ENCODE measurements at regions not wholly inside any gene's neighbourhood (a gene's known extent, or its start where the extent isn't known, plus 50 kb on each side); places are given as distances from the start of the nearest gene placed in this dataset.
A peak's percentile ranks its signal among the peaks of the same experiment; 100 is the strongest.

DNA sequence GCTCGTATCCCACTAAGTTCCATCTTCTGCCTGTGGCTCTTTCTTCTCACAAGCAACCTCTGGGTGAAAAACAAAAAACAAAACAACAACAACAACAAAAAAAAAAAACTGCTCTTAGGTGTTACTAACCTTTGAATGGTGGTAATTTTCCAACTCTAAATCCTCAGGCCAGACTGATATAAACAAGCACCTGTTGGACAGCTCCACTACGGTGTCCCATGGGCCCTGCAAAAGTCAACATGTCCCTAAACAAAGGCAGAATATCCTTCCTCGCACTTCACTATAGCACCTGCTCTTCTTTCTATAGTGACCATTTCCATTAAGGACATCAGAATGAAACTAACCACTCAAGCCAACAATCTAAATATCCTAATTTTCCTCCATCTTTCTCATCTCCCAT lies 54.6 kb upstream of the PARM1 start:
- no peak for DNase-seq (ENCODE audit: low spot score)

GRCh38 chr4:74875451-74875850 lies 57.5 kb upstream of the PARM1 start:
- no peak for DNase-seq (ENCODE audit: low spot score)

DNA sequence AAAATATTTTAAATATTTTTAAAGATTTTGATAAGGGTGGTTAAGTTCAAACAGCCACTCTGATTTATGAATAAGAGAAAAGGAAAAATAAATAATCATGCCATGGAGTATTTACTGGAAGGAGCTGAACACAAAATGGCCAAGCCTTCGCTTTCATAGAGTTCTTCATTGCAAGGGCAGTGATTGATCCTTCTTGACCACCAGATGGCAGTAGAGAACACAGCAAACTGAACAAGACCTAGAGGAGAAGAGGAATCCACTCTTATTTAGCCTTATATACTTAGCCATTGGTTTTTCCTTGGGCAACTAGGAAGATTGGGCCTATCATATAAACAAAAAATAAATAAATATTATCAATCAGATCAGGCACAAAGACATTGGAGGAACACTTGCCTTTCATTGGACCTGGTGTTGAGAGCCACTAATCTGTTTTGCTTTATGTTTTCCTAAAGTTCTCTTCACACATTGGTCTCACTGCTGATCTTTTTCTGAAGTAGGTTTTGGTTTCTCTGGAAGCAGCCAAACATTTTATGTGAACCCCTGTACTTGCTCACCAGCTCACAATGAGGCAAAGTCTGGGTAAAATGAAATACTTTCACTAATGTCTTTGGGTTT lies 58.1 kb upstream of the PARM1 start:
- peak; percentile 64 for DNase-seq (ENCODE audit: low spot score)

DNA sequence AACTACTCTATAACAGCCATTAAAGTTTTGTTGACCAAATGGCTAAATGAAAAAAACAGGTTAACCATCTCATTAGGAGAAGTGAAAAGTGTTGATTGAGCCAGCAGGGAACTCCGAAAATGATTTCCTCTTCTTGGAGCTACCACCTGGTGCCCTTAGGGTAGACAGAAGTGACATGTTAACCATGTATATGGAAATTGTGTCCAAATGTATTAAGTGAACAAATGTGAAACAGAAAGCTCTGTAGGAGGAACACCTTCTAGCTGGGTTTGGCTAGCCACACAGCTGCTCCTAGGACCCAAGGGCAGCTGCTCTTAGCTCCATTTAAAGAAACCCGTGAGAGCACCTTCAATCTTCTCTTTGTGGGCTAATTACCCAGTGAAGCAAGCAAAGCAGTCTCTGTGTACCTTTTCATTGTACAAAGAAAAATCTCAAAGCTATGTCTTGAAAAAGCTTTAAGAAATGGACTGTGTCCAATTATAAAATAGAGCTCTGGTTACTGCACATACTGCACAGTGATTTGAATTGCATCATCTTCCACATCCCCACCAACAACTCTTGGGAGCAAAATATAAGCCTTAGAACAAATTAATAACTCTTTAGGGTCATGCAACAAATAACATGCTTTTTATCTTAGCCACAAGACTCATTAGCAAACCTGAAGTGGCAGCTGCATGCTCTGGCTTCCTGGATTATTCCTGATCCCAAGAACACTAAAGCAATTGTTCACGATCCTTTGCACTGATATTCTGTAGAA lies 59.2 kb upstream of the PARM1 start:
- no peak for DNase-seq (ENCODE audit: low spot score)

DNA sequence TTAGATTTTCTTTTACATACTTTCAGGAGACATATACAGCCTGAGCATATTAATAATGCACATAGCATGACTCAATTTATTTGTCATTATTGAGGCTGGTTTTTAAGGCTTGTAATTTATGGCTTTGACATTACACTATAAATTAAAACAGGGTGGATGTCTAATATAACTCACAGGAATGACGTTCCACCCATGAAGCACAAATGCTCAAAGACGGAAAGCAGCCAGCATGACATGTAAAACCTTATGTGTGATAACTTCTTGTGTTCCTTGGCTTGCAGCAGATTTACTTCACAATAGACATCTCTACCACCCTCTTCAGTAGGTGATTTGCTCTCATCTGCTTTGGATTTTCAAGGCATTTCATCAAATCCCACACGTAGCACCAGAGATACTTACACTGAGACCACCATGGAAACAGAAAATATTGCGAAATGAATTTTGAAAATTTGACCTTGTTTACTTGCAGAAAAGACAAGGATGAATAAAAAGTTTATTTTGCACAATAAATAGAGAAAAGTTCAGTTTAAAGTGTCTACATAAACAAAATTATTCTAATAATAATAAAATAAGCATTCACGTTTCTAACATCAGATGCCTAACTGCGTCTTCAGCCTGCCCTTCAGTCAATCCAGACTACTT lies 64.7 kb upstream of the BTC start:
- no peak for DNase-seq (ENCODE audit: low spot score)

GRCh38 chr4:74855879-74856278 lies 61.6 kb upstream of the BTC start:
- DNase-seq (ENCODE audit: low spot score), result no peak

GRCh38 chr4:74848774-74849173 lies 54.5 kb upstream of the BTC start:
- no peak for DNase-seq (ENCODE audit: low spot score)

DNA sequence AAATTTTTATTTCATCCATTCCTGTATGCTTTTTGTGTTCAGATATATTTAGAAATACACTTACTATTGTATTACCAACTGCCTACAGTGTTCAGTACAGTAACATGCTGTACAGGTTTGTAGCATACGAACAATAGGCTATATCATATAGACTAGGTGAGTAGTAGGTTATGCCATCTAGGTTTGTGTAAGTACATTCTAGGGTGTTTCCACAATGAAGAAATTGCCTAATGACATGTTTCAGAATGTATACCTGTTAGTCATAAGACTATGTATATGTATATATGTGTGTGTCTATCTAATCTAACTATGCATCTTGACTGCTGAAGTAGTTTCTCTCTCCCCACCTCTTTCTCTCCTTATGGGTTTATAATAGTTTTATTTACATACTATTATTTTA lies 51.5 kb upstream of the BTC start:
- DNase-seq (ENCODE audit: low spot score), result no peak
